Liver (tissue), 8 donors: ENCODE measurements at regions not wholly inside any gene's neighbourhood (a gene's known extent, or its start where the extent isn't known, plus 50 kb on each side); places are given as distances from the start of the nearest gene placed in this dataset.

Source experiments
- DNase-seq: peaks from one replicate; pipeline ENCODE4 v3.0.0-alpha.2; 2017; ENCODE audit warnings: low spot score
- H3K27ac ChIP-seq, 2 donors: one replicate each; pipeline ENCODE4 v1.7.0; 2013; ENCODE audit warnings: inconsistent platforms in 2 of 2, low read length in 2 of 2, control low read depth in 1 of 2, low read depth in 1 of 2, mild to moderate bottlenecking in 1 of 2
- H3K27me3 ChIP-seq, 4 donors: one replicate each; pipeline versions ENCODE4 v1.6.1 to v1.7.0; 2013; ENCODE audit warnings: low read length in 3 of 4, inconsistent platforms in 1 of 4, mild to moderate bottlenecking in 1 of 4, moderate library complexity in 1 of 4; ENCODE audit not compliant: control insufficient read depth in 4 of 4, insufficient read depth in 4 of 4
- H3K36me3 ChIP-seq, 4 donors: one replicate each; pipeline versions ENCODE4 v1.6.1 to v1.7.0; 2013; ENCODE audit warnings: low read length in 3 of 4, mild to moderate bottlenecking in 3 of 4, low read depth in 1 of 4, moderate library complexity in 1 of 4; ENCODE audit not compliant: control insufficient read depth in 4 of 4, insufficient read depth in 3 of 4
- H3K4me1 ChIP-seq, 4 donors: one replicate each; pipeline versions ENCODE4 v1.6.1 to v1.7.0; 2013; ENCODE audit warnings: low read length in 3 of 4, mild to moderate bottlenecking in 3 of 4, moderate library complexity in 1 of 4; ENCODE audit not compliant: control insufficient read depth in 4 of 4, insufficient read depth in 4 of 4
- H3K4me3 ChIP-seq, 3 donors: one replicate each; pipeline versions ENCODE4 v1.6.1 to v1.7.0; 2013; ENCODE audit warnings: low read length in 3 of 3, control low read depth in 1 of 3, low read depth in 1 of 3, mild to moderate bottlenecking in 1 of 3
- H3K9ac ChIP-seq, 2 donors: one replicate each; pipeline ENCODE4 v1.7.0; 2013; ENCODE audit warnings: low read length in 2 of 2, mild to moderate bottlenecking in 2 of 2, moderate library complexity in 2 of 2, control low read depth in 1 of 2, low read depth in 1 of 2
- H3K9me3 ChIP-seq, 4 donors: one replicate each; pipeline versions ENCODE4 v1.6.1 to v1.7.0; 2013; ENCODE audit warnings: low read length in 3 of 4; ENCODE audit not compliant: control insufficient read depth in 4 of 4
- ATF3 ChIP-seq: IDR thresholded peaks from 2 replicates; pipeline ENCODE4 v1.6.1; 2016; ENCODE audit warnings: antibody characterized with exemption
- CTCF ChIP-seq: fragments of 150-350 bp; IDR thresholded peaks from 2 replicates; pipeline ENCODE4 v1.5.1; 2017; ENCODE audit warnings: improper control_type of control experiment, low read depth, low read length; ENCODE audit not compliant: missing input control
- FOXA1 ChIP-seq: IDR thresholded peaks from 2 replicates; pipeline ENCODE4 v1.6.1; 2016; ENCODE audit warnings: antibody characterized with exemption
- FOXA2 ChIP-seq: IDR thresholded peaks from 2 replicates; pipeline ENCODE4 v1.6.1; 2016; ENCODE audit warnings: antibody characterized with exemption
- GABPA ChIP-seq, 2 donors: IDR thresholded peaks in 1 of 2; conservative IDR thresholded peaks in 1 of 2; 2 replicates each; pipeline ENCODE4 v1.6.1; 2016; ENCODE audit warnings: antibody characterized with exemption in 2 of 2, mild to moderate bottlenecking in 1 of 2, moderate library complexity in 1 of 2
- HNF4A ChIP-seq, 2 donors: conservative IDR thresholded peaks; 2 replicates each; pipeline ENCODE4 v1.6.1; 2016; ENCODE audit warnings: antibody characterized with exemption in 2 of 2, mild to moderate bottlenecking in 2 of 2
- HNF4G ChIP-seq: IDR thresholded peaks from 2 replicates; pipeline ENCODE4 v1.6.1; 2016; ENCODE audit warnings: antibody characterized with exemption
- NR2F2 ChIP-seq: IDR thresholded peaks from 2 replicates; pipeline ENCODE4 v1.6.1; 2016; ENCODE audit warnings: antibody characterized with exemption
- RAD21 ChIP-seq, 2 donors: IDR thresholded peaks; 2 replicates each; pipeline ENCODE4 v1.6.1; 2016; ENCODE audit warnings: antibody characterized with exemption in 2 of 2, mild to moderate bottlenecking in 2 of 2
- REST ChIP-seq: IDR thresholded peaks from 2 replicates; pipeline ENCODE4 v1.6.1; 2016; ENCODE audit warnings: antibody characterized with exemption, mild to moderate bottlenecking
- RXRA ChIP-seq, 2 donors: IDR thresholded peaks; 2 replicates each; pipeline ENCODE4 v1.6.1; 2017 to 2018; ENCODE audit warnings: antibody characterized with exemption in 2 of 2, mild to moderate bottlenecking in 1 of 2
- SP1 ChIP-seq: IDR thresholded peaks from 2 replicates; pipeline ENCODE4 v1.6.1; 2018; ENCODE audit warnings: antibody characterized with exemption, mild to moderate bottlenecking
- TAF1 ChIP-seq: conservative IDR thresholded peaks from 2 replicates; pipeline ENCODE4 v1.6.1; 2016; ENCODE audit warnings: antibody characterized with exemption, mild to moderate bottlenecking
- YY1 ChIP-seq: IDR thresholded peaks from 2 replicates; pipeline ENCODE4 v1.6.1; 2016; ENCODE audit warnings: antibody characterized with exemption, mild to moderate bottlenecking
- ZBTB33 ChIP-seq: IDR thresholded peaks from 2 replicates; pipeline ENCODE4 v1.6.1; 2016; ENCODE audit warnings: antibody characterized with exemption
- WGBS: extraction: QIAGEN DNeasy Blood & Tissue Kit; methylation state at CpG from one replicate; pipeline ENCODE4 v1.1.7; 2013; 5-methylcytosine and 5-hydroxymethylcytosine counted together
- TF ChIP-seq, protein P1 (sequence below): IDR thresholded peaks from 2 replicates; pipeline ENCODE4 v1.6.1; 2016; ENCODE audit warnings: antibody characterized with exemption
- donor health status: healthy.
- donor health status: healthy.
- donor health status: healthy.
- donor health status: healthy.
- donor health status: healthy.

GRCh38 chr4:123830930-123831329 is 434.3 kb downstream of the SPRY1 start:
- 88% methylated on average over 6 of the region's 6 CpGs for WGBS
- Histone ChIP-seq H3K9me3 (no peaks in the 10 kb centered on the region), H3K36me3 (no peaks in the 10 kb centered on the region), H3K27me3 (no peaks in the 10 kb centered on the region), H3K9ac (no peak overlapping the region), H3K4me1 (no peaks in the 10 kb centered on the region), H3K27ac (no peak overlapping the region), H3K4me3 (no peak overlapping the region)
- TF ChIP-seq, protein P1, sequence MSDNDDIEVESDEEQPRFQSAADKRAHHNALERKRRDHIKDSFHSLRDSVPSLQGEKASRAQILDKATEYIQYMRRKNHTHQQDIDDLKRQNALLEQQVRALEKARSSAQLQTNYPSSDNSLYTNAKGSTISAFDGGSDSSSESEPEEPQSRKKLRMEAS: no peak
- no peak for TF ChIP-seq ZBTB33
- no peak for TF ChIP-seq REST
- TF ChIP-seq FOXA2: no peak
- no peak for TF ChIP-seq HNF4G
- TF ChIP-seq FOXA1: no peak
- TF ChIP-seq CTCF: no peak
- no peak for TF ChIP-seq YY1
- TF ChIP-seq NR2F2: no peak
- TF ChIP-seq RAD21 (IDR thresholded peaks at IDR 0.05): no peak
- TF ChIP-seq SP1: no peak
- no peak for TF ChIP-seq HNF4A (conservative IDR thresholded peaks at IDR 0.05)
- TF ChIP-seq GABPA (IDR thresholded peaks at IDR 0.05 in 1 of 2, conservative IDR thresholded peaks at IDR 0.05 in 1 of 2): no peak
- no peak for TF ChIP-seq RXRA (IDR thresholded peaks at IDR 0.05)
- no peak for TF ChIP-seq TAF1
- no peak for TF ChIP-seq ATF3
- no peak for DNase-seq
